Small intestine (tissue), 7 donors: ENCODE measurements at regions not wholly inside any gene's neighbourhood (a gene's known extent, or its start where the extent isn't known, plus 50 kb on each side); places are given as distances from the start of the nearest gene placed in this dataset.

ENCODE experiments used
- DNase-seq, 2 donors: peaks; one replicate each; pipeline versions ENCODE4 v3.0.0 to v3.0.0-alpha.2; 2013
- FAIRE-seq: peaks from 2 replicates; lab custom pipeline; 2012; peaks lifted over from hg19 to GRCh38; lab: Jason Lieb, UNC
- H3K27ac ChIP-seq, 3 donors: one replicate each; pipeline ENCODE4 v1.5.1; 2013; ENCODE audit warnings: low read length in 2 of 3, mild to moderate bottlenecking in 2 of 3, control low read depth in 1 of 3, inconsistent platforms in 1 of 3, low read depth in 1 of 3, moderate library complexity in 1 of 3
- H3K27me3 ChIP-seq, 3 donors: one replicate each; pipeline ENCODE4 v1.6.1; 2013; ENCODE audit warnings: low read length in 3 of 3, inconsistent platforms in 1 of 3; ENCODE audit not compliant: control insufficient read depth in 3 of 3, insufficient read depth in 3 of 3
- H3K36me3 ChIP-seq, 3 donors: one replicate each; pipeline ENCODE4 v1.6.1; 2013; ENCODE audit warnings: low read length in 3 of 3, inconsistent platforms in 1 of 3, low read depth in 1 of 3, mild to moderate bottlenecking in 1 of 3, moderate library complexity in 1 of 3; ENCODE audit not compliant: control insufficient read depth in 3 of 3, insufficient read depth in 2 of 3
- H3K4me1 ChIP-seq, 3 donors: one replicate each; pipeline ENCODE4 v1.6.1; 2013; ENCODE audit warnings: low read length in 2 of 3, inconsistent platforms in 1 of 3, low read depth in 1 of 3, mild to moderate bottlenecking in 1 of 3, moderate library complexity in 1 of 3; ENCODE audit not compliant: control insufficient read depth in 3 of 3, insufficient read depth in 2 of 3
- H3K4me3 ChIP-seq, 3 donors: one replicate each; pipeline ENCODE4 v1.5.1; 2013; ENCODE audit warnings: low read length in 3 of 3, control low read depth in 1 of 3, inconsistent platforms in 1 of 3, low read depth in 1 of 3, mild to moderate bottlenecking in 1 of 3, moderate library complexity in 1 of 3
- H3K9me3 ChIP-seq, 2 donors: one replicate each; pipeline ENCODE4 v1.6.1; 2013; ENCODE audit warnings: low read depth in 1 of 2, low read length in 1 of 2; ENCODE audit not compliant: control insufficient read depth in 2 of 2, insufficient read depth in 1 of 2
- WGBS, 3 donors: extraction: QIAGEN DNeasy Blood & Tissue Kit; methylation state at CpG; one replicate each; pipeline ENCODE4 v1.1.7; 2013; 5-methylcytosine and 5-hydroxymethylcytosine counted together
- donor health status: healthy with polysubstance abuse.
- donor health status: control.
- donor health status: control.
- donor health status: Bipolar disorder and iron deficiency.
- donor health status: healthy.

DNA sequence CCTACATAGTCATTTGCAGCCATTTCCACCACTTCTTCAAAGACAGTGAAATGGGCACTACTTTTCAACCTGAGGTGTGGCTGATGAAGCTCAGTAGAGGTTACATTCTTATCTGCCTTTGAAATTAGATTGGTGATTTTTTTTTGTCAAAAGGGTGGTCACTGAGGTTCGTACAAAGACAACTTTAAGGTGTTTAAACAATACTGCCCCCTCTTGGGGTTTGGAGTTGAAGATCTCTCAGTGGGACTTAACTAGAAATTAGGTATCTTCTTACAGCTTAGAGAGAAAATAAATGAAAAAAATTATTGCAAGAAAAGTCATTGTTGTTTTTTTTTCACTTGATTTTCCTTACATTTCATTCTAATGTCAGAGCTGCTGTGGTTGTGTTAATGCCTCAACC, 713.2 kb downstream of the CDH11 start:
- Histone ChIP-seq H3K27ac (no peak overlapping the region), H3K36me3 (no peaks in the 10 kb centered on the region), H3K4me1 (no peaks in the 10 kb centered on the region), H3K27me3 (no peaks in the 10 kb centered on the region), H3K9me3 (no peaks in the 10 kb centered on the region), H3K4me3 (no peak overlapping the region)
- FAIRE-seq (no peak), DNase-seq (no peak)
- WGBS, 3 donors = 20 to 57% (median 36%) methylated on average over 1 of the region's 1 CpG

DNA sequence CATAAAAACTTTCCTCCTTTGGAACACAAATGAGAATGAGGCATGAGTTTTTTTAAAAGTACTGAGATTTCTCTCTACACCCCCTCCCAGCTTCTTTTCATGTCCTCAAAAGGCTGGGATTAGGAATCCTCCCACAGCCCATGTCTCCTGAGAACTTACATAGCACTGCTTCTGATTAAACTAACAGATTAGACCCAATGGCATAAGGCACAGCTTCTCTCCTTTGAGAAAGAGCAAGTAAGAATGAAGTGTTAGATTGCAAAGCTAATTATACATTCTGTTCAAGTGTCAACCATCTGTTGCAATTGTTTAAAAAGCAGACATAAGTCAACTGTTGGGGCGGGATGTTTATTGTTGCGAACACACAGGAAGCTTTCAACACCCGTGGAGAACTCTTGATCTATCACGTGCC, 715.1 kb downstream of the CDH11 start:
- 42 to 56% (median 55%) methylated on average over 4 of the region's 4 CpGs for WGBS, 3 donors
- Histone ChIP-seq H3K4me3 (no peak overlapping the region), H3K27me3 (no peaks in the 10 kb centered on the region), H3K36me3 (no peaks in the 10 kb centered on the region), H3K27ac (no peak overlapping the region), H3K9me3 (no peaks in the 10 kb centered on the region), H3K4me1 (no peaks in the 10 kb centered on the region)
- DNase-seq (no peak), FAIRE-seq (no peak)

DNA sequence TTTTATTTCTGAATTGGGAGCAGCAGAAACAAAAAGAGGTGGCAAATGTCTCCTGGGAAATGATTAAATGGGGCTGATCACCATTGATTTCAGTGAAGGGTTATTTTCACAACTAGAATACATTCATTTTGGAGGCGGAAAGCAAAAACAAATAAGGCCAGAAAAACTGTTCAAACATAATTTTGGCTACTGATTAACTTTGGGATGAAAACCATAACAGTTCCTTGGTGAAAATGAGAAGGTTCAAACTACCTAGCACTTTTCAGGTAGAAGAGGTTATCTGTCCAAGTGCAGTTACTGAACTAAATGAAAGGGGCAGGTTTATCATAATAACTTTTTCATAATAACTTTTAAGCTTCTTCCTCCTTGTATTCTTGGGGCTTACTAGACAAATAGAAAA, 718.5 kb downstream of the CDH11 start:
- peak in 1 of 2 donors; percentile 20 for DNase-seq
- no peaks in the 10 kb centered on the region for H3K27me3 ChIP-seq
- H3K4me3 ChIP-seq = no peak overlapping the region
- no peaks in the 10 kb centered on the region for H3K9me3 ChIP-seq
- no peaks in the 10 kb centered on the region for H3K4me1 ChIP-seq
- H3K36me3 ChIP-seq = no peaks in the 10 kb centered on the region
- WGBS, 3 donors = 19 to 69% (median 38%) methylated on average over 1 of the region's 1 CpG
- FAIRE-seq = no peak
- no peak overlapping the region for H3K27ac ChIP-seq

DNA sequence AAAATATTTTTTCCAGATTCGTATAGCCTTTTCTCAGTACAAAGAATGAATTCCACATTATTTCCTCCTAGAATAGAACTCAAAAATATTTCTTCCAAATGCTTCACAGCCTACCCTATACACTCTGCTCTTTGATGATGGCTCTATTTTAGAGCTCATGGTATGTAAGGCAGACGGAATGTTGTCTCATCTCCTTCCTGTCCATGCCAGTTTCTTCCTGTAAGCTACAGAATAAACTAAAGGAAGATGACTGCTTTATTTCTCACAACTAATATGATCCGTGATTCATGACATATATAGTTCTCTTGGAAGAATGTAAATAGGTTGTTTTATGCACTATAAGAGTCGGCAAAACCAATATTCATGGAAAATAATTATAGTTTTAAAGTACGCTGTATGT, 723.1 kb downstream of the CDH11 start:
- FAIRE-seq (no peak), DNase-seq (no peak)
- Histone ChIP-seq H3K4me3 (no peak overlapping the region), H3K27ac (no peak overlapping the region), H3K9me3 (no peaks in the 10 kb centered on the region), H3K4me1 (no peaks in the 10 kb centered on the region), H3K36me3 (no peaks in the 10 kb centered on the region), H3K27me3 (no peaks in the 10 kb centered on the region)
- WGBS, 3 donors = 79 to 84% (median 83%) methylated on average over 5 of the region's 5 CpGs

DNA sequence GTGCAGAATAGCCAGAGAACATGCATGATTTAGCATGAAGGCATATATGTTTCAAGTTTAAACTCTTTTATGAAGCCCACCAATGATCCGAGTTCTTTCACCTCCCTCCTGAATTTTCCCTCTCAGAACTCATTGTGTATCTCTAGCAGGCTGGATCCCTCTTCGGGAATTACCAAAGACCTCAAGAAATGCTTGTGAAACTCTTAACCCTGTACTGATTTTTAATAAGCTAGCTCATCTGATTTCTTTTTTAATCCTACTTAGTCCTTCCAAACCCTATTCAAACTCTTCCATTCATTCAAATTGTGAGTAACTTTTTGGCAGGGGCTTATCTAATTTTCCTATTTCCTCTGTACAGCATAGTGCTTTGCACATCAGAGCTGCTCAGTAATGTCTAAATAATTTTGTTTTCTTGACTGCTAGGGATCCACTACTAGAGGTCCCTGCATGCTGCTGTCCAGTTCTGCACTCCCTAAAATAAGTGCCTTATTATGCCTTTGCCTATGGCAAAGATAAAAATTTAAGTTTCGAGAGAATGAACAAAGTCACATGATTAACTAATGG, 723.8 kb downstream of the CDH11 start:
- H3K4me3 ChIP-seq = no peak overlapping the region
- no peaks in the 10 kb centered on the region for H3K4me1 ChIP-seq
- no peaks in the 10 kb centered on the region for H3K27me3 ChIP-seq
- DNase-seq (no peak), FAIRE-seq (no peak)
- 78 to 80% (median 78%) methylated on average over 3 of the region's 3 CpGs for WGBS, 3 donors
- no peaks in the 10 kb centered on the region for H3K36me3 ChIP-seq
- no peaks in the 10 kb centered on the region for H3K9me3 ChIP-seq
- H3K27ac ChIP-seq = no peak overlapping the region

DNA sequence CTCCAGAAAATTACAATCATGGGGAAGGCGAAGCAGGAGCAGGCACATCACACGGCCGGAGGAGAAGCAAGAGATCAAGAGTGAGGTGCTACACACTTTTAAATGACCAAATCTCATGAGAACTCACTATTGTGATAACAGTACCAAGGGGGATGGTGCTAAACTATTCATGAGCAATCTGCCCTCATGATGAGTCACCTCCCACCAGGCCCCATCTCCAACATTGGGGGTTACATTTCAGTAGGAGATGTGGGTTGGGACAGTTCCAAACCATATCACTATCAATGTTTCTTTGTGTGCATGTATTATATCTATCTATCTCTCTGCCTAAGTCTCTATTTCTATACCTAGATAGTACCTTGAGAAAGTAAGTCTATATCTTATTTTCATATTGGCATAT, 724.8 kb downstream of the CDH11 start:
- Histone ChIP-seq H3K27me3 (no peaks in the 10 kb centered on the region), H3K4me1 (no peaks in the 10 kb centered on the region), H3K27ac (no peak overlapping the region), H3K36me3 (no peaks in the 10 kb centered on the region), H3K4me3 (no peak overlapping the region), H3K9me3 (no peaks in the 10 kb centered on the region)
- no peak for DNase-seq
- 86 to 95% (median 93%) methylated on average over 3 of the region's 3 CpGs for WGBS, 3 donors
- no peak for FAIRE-seq

DNA sequence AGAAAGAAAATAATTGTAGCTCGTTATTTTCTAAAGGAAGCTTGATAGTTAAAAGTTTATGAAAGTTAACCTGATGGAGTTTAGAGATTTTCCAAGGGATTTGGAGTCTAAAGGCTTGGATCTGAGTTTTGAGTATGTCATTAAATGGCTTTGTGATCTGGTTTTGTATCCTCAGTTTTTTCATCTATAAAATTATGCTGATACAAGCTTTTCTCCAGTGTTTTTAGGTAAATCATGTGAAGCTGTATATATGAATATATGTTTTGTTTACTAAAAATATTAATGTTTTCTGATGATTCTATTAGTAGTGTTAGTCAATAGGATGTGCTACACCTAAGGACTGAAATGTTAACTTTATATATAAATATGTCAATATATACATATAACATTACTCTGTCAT, 727.8 kb downstream of the CDH11 start:
- Histone ChIP-seq H3K4me1 (no peaks in the 10 kb centered on the region), H3K27me3 (no peaks in the 10 kb centered on the region), H3K27ac (no peak overlapping the region), H3K36me3 (no peaks in the 10 kb centered on the region), H3K4me3 (no peak overlapping the region), H3K9me3 (no peaks in the 10 kb centered on the region)
- FAIRE-seq (no peak), DNase-seq (no peak)
- WGBS, 3 donors = 24 to 53% (median 40%) methylated on average over 1 of the region's 1 CpG

DNA sequence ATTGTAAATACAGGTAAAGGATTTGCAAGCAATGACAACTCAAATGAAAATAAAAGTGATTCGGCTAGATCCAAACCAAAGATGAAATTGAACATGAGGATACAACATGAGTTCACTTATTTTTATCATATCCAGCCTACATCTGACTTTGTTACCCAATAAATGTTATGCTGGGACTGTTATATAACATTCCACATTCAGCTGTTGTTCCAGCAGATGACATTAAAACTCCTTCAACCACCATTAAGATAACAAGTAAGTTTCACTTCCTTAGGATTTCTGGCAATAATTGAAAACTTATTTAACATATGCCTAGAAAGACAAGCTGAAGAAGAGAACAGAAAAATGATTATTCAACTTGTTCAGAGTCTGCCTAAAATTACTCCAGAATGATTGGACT, 729.4 kb downstream of the CDH11 start:
- H3K27me3 ChIP-seq = no peaks in the 10 kb centered on the region
- no peaks in the 10 kb centered on the region for H3K36me3 ChIP-seq
- H3K27ac ChIP-seq = no peak overlapping the region
- FAIRE-seq (no peak), DNase-seq (peak in 1 of 2 donors; percentile 11)
- H3K4me3 ChIP-seq = no peak overlapping the region
- H3K9me3 ChIP-seq = no peaks in the 10 kb centered on the region
- no peaks in the 10 kb centered on the region for H3K4me1 ChIP-seq
- WGBS, 3 donors = 76 to 97% (median 86%) methylated on average over 1 of the region's 1 CpG

DNA sequence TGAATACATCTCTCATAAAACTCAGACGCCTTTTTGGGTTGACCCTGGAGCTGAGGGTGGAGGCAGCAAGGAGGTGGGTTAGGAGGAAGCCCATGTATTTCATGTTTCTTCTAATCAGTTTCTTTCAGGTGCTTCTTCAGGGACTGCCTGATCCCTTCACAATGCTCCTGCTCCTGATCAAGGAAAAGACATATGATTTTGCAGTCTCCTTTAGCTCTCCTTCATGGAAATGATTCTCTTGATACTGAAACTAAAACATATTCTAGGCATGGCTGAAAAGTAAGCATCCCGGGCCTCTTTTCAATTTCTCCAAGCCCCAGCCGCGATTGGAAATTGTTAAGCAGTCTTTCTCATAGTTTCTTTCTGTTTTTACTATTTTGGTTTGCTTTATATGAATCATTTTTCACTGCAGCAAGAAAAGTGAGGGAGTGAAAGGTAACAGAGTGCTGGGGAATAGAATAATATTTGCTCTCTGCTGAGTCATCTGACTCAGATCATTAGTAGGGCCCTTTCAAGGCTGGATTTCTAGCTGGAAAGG, 730.7 kb downstream of the CDH11 start:
- DNase-seq (peak in 1 of 2 donors; percentile 10), FAIRE-seq (no peak)
- 54 to 57% (median 56%) methylated on average over 4 of the region's 4 CpGs for WGBS, 3 donors
- no peaks in the 10 kb centered on the region for H3K4me1 ChIP-seq
- no peaks in the 10 kb centered on the region for H3K27me3 ChIP-seq
- H3K9me3 ChIP-seq = no peaks in the 10 kb centered on the region
- no peak overlapping the region for H3K27ac ChIP-seq
- no peak overlapping the region for H3K4me3 ChIP-seq
- no peaks in the 10 kb centered on the region for H3K36me3 ChIP-seq
